PC-9 (cell line): ENCODE measurements at regions not wholly inside any gene's neighbourhood (a gene's known extent, or its start where the extent isn't known, plus 50 kb on each side); places are given as distances from the start of the nearest gene placed in this dataset.

Experiments used
- CTCF ChIP-seq: fragments of 200-600 bp; sonication (generic); conservative IDR thresholded peaks from 2 replicates; pipeline ENCODE4 v1.6.1; 2017; ENCODE audit warnings: mixed run types, antibody characterized with exemption, mild to moderate bottlenecking, moderate library complexity
- EZH2 ChIP-seq: fragments of 200-600 bp; sonication (generic); IDR thresholded peaks from 2 replicates; pipeline ENCODE4 v1.8.0; 2017; ENCODE audit warnings: antibody characterized with exemption, low read depth

- TF ChIP-seq CTCF (no peak), EZH2 (no peak)
Observed at GRCh38 chr16:9406038-9406712, 314.7 kb downstream of the HAPSTR1 start.
